WTC11 (cell line): ENCODE measurements at regions not wholly inside any gene's neighbourhood (a gene's known extent, or its start where the extent isn't known, plus 50 kb on each side); places are given as distances from the start of the nearest gene placed in this dataset.

Experiments
- ATAC-seq: fragments of 200-7000 bp; cut with Tn5 transposase; 2 replicates; pipeline ENCODE4 v1.10.0; 2021; ENCODE audit warnings: mild to moderate bottlenecking, moderate library complexity
- CTCF ChIA-PET: fragments of 300-600 bp; sonication (Branson Sonifier 250); formaldehyde crosslinking; loops from one replicate; lab custom pipeline; 2021; ENCODE audit warnings: antibody characterized with exemption; lab: Charles Lee
- POLR2A ChIA-PET: fragments of 350-600 bp; sonication (Branson Sonifier 250); formaldehyde crosslinking; loops from one replicate; lab custom pipeline; 2021; ENCODE audit warnings: antibody characterized with exemption; lab: Charles Lee
- DNase-seq: peaks from one replicate; pipeline ENCODE4 v3.0.0; 2021; ENCODE audit warnings: low spot score
- H3K27ac Mint-ChIP-seq: 2 replicates; pipeline ENCODE4 v1.8.0; 2021; ENCODE audit warnings: mixed read lengths
- H3K27me3 Mint-ChIP-seq: 2 replicates; pipeline ENCODE4 v1.8.0; 2021; ENCODE audit warnings: low read depth, mild to moderate bottlenecking, moderate library complexity, mixed read lengths
- H3K36me3 Mint-ChIP-seq: 2 replicates; pipeline ENCODE4 v1.8.0; 2021; ENCODE audit warnings: mixed read lengths
- H3K4me1 Mint-ChIP-seq: 2 replicates; pipeline ENCODE4 v1.8.0; 2022; ENCODE audit warnings: mixed read lengths
- H3K4me3 Mint-ChIP-seq: 2 replicates; pipeline ENCODE4 v1.8.0; 2021; ENCODE audit warnings: mild to moderate bottlenecking, moderate library complexity, mixed read lengths
- H3K9me3 Mint-ChIP-seq: 2 replicates; pipeline ENCODE4 v1.8.0; 2021; ENCODE audit warnings: mixed read lengths
- ATF6 ChIP-seq: sonication (generic); formaldehyde crosslinking; IDR thresholded peaks from 2 replicates; pipeline ENCODE4 v1.8.1; 2023; ENCODE audit warnings: mild to moderate bottlenecking, missing genetic modification reagents
- E2F5 ChIP-seq: sonication (generic); formaldehyde crosslinking; IDR thresholded peaks from 2 replicates; pipeline ENCODE4 v1.8.1; 2022; ENCODE audit warnings: mild to moderate bottlenecking, moderate library complexity, missing genetic modification reagents
- ELF4 ChIP-seq: sonication (generic); formaldehyde crosslinking; IDR thresholded peaks from 2 replicates; pipeline ENCODE4 v1.8.1; 2022; ENCODE audit warnings: low read depth, mild to moderate bottlenecking, moderate library complexity, missing genetic modification reagents
- FOXJ3 ChIP-seq: sonication (generic); formaldehyde crosslinking; IDR thresholded peaks from 2 replicates; pipeline ENCODE4 v1.9.0; 2021; ENCODE audit warnings: missing genetic modification reagents, mild to moderate bottlenecking, borderline replicate concordance
- FOXK1 ChIP-seq: sonication (generic); formaldehyde crosslinking; IDR thresholded peaks from 2 replicates; pipeline ENCODE4 v1.8.0; 2022; ENCODE audit warnings: mild to moderate bottlenecking, moderate library complexity, missing genetic modification reagents
- FOXP1 ChIP-seq: sonication (generic); formaldehyde crosslinking; IDR thresholded peaks from 2 replicates; pipeline ENCODE4 v1.8.0; 2022; ENCODE audit warnings: missing genetic modification reagents, mild to moderate bottlenecking, moderate library complexity, borderline replicate concordance
- NR3C1 ChIP-seq: sonication (generic); formaldehyde crosslinking; conservative IDR thresholded peaks from 2 replicates; pipeline ENCODE4 v1.8.1; 2023; ENCODE audit warnings: low read depth, mild to moderate bottlenecking, missing genetic modification reagents
- PREB ChIP-seq: sonication (generic); formaldehyde crosslinking; IDR thresholded peaks from 2 replicates; pipeline ENCODE4 v1.8.1; 2022; ENCODE audit warnings: mild to moderate bottlenecking, missing genetic modification reagents, moderate library complexity, borderline replicate concordance
- RORB ChIP-seq: fragments of 250-450 bp; sonication (Bioruptor Pico); IDR thresholded peaks from 2 replicates; pipeline ENCODE4 v1.9.0; 2021; ENCODE audit warnings: mild to moderate bottlenecking
- SMAD3 ChIP-seq: sonication (generic); formaldehyde crosslinking; IDR thresholded peaks from 2 replicates; pipeline ENCODE4 v1.8.0; 2022; ENCODE audit warnings: missing genetic modification reagents, mild to moderate bottlenecking, borderline replicate concordance
- SMAD4 ChIP-seq: sonication (generic); formaldehyde crosslinking; IDR thresholded peaks from 2 replicates; pipeline ENCODE4 v1.8.0; 2022; ENCODE audit warnings: mild to moderate bottlenecking, missing genetic modification reagents
- SP1 ChIP-seq: sonication (generic); formaldehyde crosslinking; conservative IDR thresholded peaks from 2 replicates; pipeline ENCODE4 v1.8.1; 2022; ENCODE audit warnings: missing genetic modification reagents
- STAT6 ChIP-seq: sonication (generic); formaldehyde crosslinking; conservative IDR thresholded peaks from 2 replicates; pipeline ENCODE4 v1.8.1; 2023; ENCODE audit warnings: mild to moderate bottlenecking, low read depth, missing genetic modification reagents, moderate library complexity
- TEAD1 ChIP-seq: sonication (generic); formaldehyde crosslinking; IDR thresholded peaks from 2 replicates; pipeline ENCODE4 v1.8.0; 2022; ENCODE audit warnings: mild to moderate bottlenecking, missing genetic modification reagents
- USF2 ChIP-seq: sonication (generic); formaldehyde crosslinking; IDR thresholded peaks from 2 replicates; pipeline ENCODE4 v1.8.1; 2023; ENCODE audit warnings: mild to moderate bottlenecking, missing genetic modification reagents, moderate library complexity
- ZNF423 ChIP-seq: fragments of 250-450 bp; sonication (Bioruptor Pico); IDR thresholded peaks from 2 replicates; pipeline ENCODE4 v2.1.2; 2022; ENCODE audit warnings: mild to moderate bottlenecking, moderate library complexity
- ZSCAN18 ChIP-seq: fragments of 250-450 bp; sonication (Bioruptor Pico); IDR thresholded peaks from 2 replicates; pipeline ENCODE4 v2.1.2; 2022; ENCODE audit warnings: mild to moderate bottlenecking, moderate library complexity

- ATAC-seq, result no peak
- H3K9me3 Mint-ChIP-seq, result peaks cover 22% of the 10 kb centered on the region
- H3K27ac Mint-ChIP-seq, result no peak overlapping the region
- no peaks in the 10 kb centered on the region for H3K27me3 Mint-ChIP-seq
- TF ChIP-seq SP1 (no peak), TEAD1 (CRISPR knock-in tag) (no peak), USF2 (CRISPR knock-in tag) (no peak), SMAD3 (no peak), E2F5 (CRISPR knock-in tag) (no peak), RORB (no peak), FOXP1 (no peak), ATF6 (CRISPR knock-in tag) (no peak), ELF4 (CRISPR knock-in tag) (no peak), FOXK1 (no peak)
- peaks cover 25% of the 10 kb centered on the region for H3K36me3 Mint-ChIP-seq
- peaks cover 30% of the 10 kb centered on the region for H3K4me1 Mint-ChIP-seq
- no peak for DNase-seq
- no peak overlapping the region for H3K4me3 Mint-ChIP-seq
- ChIA-PET CTCF (no interaction called here), POLR2A (no interaction called here)
Observed at GRCh38 chr13:50414640-50415039, 399.4 kb downstream of the KCNRG start.

GRCh38 chr13:50415428-50415827 lies 400.2 kb downstream of the KCNRG start:
- DNase-seq (no peak), ATAC-seq (no peak)
- peaks cover 22% of the 10 kb centered on the region for H3K9me3 Mint-ChIP-seq
- H3K36me3 Mint-ChIP-seq, result peaks cover 25% of the 10 kb centered on the region
- H3K27me3 Mint-ChIP-seq, result no peaks in the 10 kb centered on the region
- POLR2A ChIA-PET, result no interaction called here
- TF ChIP-seq NR3C1 (CRISPR knock-in tag) (no peak), FOXK1 (no peak), PREB (CRISPR knock-in tag) (no peak), STAT6 (CRISPR knock-in tag) (no peak), SMAD4 (CRISPR knock-in tag) (no peak), ZSCAN18 (CRISPR knock-in tag) (no peak), ZNF423 (CRISPR knock-in tag) (no peak), FOXJ3 (CRISPR knock-in tag) (no peak)
- TF ChIP-seq, all 79 proteins: peak for 0
- CTCF ChIA-PET, result no interaction called here
- H3K4me1 Mint-ChIP-seq, result peaks cover 28% of the 10 kb centered on the region
- no peak overlapping the region for H3K27ac Mint-ChIP-seq
- H3K4me3 Mint-ChIP-seq, result no peak overlapping the region
